Thyroid gland (tissue), 4 donors: ENCODE measurements at regions not wholly inside any gene's neighbourhood (a gene's known extent, or its start where the extent isn't known, plus 50 kb on each side); places are given as distances from the start of the nearest gene placed in this dataset.

Source experiments
- DNase-seq, 2 donors: peaks; one replicate each; pipeline ENCODE4 v3.0.0-alpha.2; 2019
- H3K27ac ChIP-seq, 3 donors: fragments of 200-600 bp; sonication (generic); 1 replicate in 2 of 3; 2 replicates in 1 of 3; pipeline ENCODE4 v1.5.1; 2016 to 2019; ENCODE audit warnings: mild to moderate bottlenecking in 1 of 3, moderate library complexity in 1 of 3
- H3K27me3 ChIP-seq: fragments of 200-600 bp; sonication (generic); one replicate; pipeline ENCODE4 v1.5.1; 2019
- H3K36me3 ChIP-seq, 2 donors: fragments of 200-600 bp; sonication (generic); one replicate each; pipeline ENCODE4 v1.5.1; 2016 to 2019
- H3K4me1 ChIP-seq, 2 donors: fragments of 200-600 bp; sonication (generic); one replicate each; pipeline ENCODE4 v1.5.1; 2017 to 2019
- H3K4me3 ChIP-seq, 3 donors: fragments of 200-600 bp; sonication (generic); replicated peaks in 1 of 3; 1 replicate in 2 of 3; 2 replicates in 1 of 3; pipeline ENCODE4 v1.5.1; 2016; ENCODE audit warnings: mild to moderate bottlenecking in 1 of 3
- H3K9me3 ChIP-seq: fragments of 200-600 bp; sonication (generic); one replicate; pipeline ENCODE4 v1.5.1; 2017
- POLR2A ChIP-seq, 2 donors: fragments of 450-650 bp; IDR thresholded peaks; one replicate each; pipeline ENCODE4 v1.6.1; 2017; ENCODE audit warnings: antibody characterized with exemption in 2 of 2, mild to moderate bottlenecking in 2 of 2, moderate library complexity in 1 of 2
- WGBS, 2 donors: methylation state at CpG; one replicate each; pipeline ENCODE4 v1.1.5; 2017; 5-methylcytosine and 5-hydroxymethylcytosine counted together
- intact Hi-C: fragments of 100-400 bp; cut with DNase I; formaldehyde crosslinking; loops from one replicate; pipeline ENCODE4 v1.15.1; 2023
- TF ChIP-seq, protein P1 (sequence below), 6 experiments: fragments of 200-600 bp in 3 of 6; fragments of 450-650 bp in 3 of 6; sonication (generic) in 3 of 6; IDR thresholded peaks; one replicate each; pipeline ENCODE4 v1.5.1; 2016 to 2019; ENCODE audit warnings: antibody characterized with exemption in 6 of 6, mild to moderate bottlenecking in 2 of 6, inconsistent platforms in 1 of 6, moderate library complexity in 1 of 6

DNA sequence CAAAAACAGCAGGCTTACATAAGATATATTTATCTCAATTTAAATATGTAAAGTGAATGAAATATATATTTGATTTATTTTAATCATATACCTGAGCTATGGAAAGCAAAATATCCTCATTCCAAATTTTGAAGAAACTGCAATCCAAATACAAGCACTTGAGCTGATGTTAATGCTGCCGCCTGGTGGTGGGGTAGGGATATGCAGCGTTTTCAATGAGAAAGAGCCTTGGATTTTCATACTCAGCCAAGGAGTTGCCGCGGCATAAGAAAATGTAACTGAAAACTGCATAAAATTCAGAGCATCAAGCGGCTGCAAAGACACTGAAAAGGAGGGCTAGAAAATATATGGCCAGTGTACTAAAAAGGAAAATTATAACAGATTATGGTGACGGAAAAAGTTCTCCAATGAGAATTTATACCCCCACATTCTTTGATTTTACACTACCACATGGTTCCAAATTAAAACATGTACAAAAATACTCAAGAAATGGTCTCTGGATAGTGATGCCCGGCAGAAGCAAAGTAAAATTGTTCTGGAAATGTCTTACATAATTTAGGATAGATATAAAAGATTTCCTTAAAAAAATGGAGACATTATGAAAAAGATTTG lies 660.3 kb upstream of the PITX2 start:
- Histone ChIP-seq H3K4me3 (no peak overlapping the region), H3K27me3 (no peaks in the 10 kb centered on the region), H3K9me3 (no peaks in the 10 kb centered on the region), H3K36me3 (no peaks in the 10 kb centered on the region), H3K4me1 (no peaks in the 10 kb centered on the region), H3K27ac (no peak overlapping the region)
- intact Hi-C loops = no loop called here
- peak; percentile 44 to 52 for DNase-seq
- WGBS, 2 donors = 27 to 31% methylated on average over 7 of the region's 7 CpGs
- TF ChIP-seq POLR2A (IDR thresholded peaks at IDR 0.05) = no peak
- TF ChIP-seq, protein P1, sequence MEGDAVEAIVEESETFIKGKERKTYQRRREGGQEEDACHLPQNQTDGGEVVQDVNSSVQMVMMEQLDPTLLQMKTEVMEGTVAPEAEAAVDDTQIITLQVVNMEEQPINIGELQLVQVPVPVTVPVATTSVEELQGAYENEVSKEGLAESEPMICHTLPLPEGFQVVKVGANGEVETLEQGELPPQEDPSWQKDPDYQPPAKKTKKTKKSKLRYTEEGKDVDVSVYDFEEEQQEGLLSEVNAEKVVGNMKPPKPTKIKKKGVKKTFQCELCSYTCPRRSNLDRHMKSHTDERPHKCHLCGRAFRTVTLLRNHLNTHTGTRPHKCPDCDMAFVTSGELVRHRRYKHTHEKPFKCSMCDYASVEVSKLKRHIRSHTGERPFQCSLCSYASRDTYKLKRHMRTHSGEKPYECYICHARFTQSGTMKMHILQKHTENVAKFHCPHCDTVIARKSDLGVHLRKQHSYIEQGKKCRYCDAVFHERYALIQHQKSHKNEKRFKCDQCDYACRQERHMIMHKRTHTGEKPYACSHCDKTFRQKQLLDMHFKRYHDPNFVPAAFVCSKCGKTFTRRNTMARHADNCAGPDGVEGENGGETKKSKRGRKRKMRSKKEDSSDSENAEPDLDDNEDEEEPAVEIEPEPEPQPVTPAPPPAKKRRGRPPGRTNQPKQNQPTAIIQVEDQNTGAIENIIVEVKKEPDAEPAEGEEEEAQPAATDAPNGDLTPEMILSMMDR (IDR thresholded peaks at IDR 0.05) = peak; percentile 19 to 76 (median 52)

DNA sequence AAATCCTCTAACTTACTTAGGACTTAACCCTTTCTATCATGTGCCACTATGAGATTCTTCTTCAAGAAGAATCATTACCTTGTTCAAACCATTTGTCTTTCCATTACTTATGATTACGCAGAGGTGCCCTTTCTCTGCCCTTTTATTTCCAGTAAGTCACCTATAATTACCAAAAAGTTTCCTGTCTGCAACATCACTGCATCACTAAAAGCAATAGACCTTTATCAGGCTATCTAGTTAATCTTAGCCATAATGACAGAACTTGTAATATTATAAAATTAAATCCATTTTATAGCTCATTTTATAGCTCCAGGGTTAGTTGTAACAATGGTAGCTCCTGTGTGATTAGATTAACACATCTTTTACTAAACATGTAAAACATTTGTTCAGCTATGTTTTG lies 673.6 kb upstream of the PITX2 start:
- Histone ChIP-seq H3K4me3 (no peak overlapping the region), H3K36me3 (no peaks in the 10 kb centered on the region), H3K4me1 (no peaks in the 10 kb centered on the region), H3K27me3 (no peaks in the 10 kb centered on the region), H3K27ac (no peak overlapping the region), H3K9me3 (no peaks in the 10 kb centered on the region)
- intact Hi-C loops = no loop called here
- no peak for TF ChIP-seq POLR2A (IDR thresholded peaks at IDR 0.05)
- TF ChIP-seq, protein P1 (IDR thresholded peaks at IDR 0.05) = no peak
- no peak for DNase-seq
- WGBS, 2 donors = 91 to 100% methylated on average over 1 of the region's 1 CpG

DNA sequence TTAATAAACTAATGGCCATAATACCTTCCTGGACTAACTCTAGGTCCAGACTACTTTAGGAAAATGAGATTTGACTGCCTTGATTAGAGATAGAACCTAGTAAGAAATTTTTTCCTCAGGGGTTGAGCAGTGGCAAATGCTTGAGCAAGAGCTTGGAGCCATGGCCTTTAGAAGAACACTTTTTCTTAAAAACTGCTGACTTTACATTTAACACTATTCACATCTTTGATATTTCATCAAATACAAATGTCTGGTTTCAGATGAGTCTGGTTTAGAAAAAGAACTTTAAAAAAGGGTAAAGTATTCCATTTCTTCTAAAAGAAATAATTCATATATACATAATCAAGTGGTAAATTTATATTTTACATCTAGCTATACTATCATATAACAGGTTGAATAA lies 680.9 kb upstream of the PITX2 start:
- Histone ChIP-seq H3K36me3 (no peaks in the 10 kb centered on the region), H3K27me3 (no peaks in the 10 kb centered on the region), H3K4me1 (no peaks in the 10 kb centered on the region), H3K4me3 (no peak overlapping the region), H3K9me3 (no peaks in the 10 kb centered on the region), H3K27ac (no peak overlapping the region)
- TF ChIP-seq, protein P1 (IDR thresholded peaks at IDR 0.05) = no peak
- TF ChIP-seq POLR2A (IDR thresholded peaks at IDR 0.05) = no peak
- intact Hi-C loops = no loop called here
- no peak for DNase-seq

DNA sequence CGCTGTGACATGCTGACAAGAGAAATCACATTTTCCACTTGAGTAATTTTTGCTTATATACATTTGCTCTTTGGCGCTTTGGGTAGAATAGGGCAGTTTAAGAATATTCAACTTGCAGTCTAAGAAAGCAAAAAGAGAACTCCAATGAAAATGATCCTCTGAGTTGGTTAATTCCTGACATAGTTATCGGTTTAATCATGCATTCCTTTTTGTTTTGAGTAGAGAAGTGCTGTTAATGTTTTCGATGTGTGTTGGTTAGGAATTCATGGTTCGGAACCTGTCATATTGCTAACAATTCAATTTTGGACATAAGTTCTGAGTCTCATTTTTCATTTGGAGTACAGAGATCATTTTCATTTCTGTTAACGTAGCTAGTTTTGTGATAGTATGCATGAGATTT lies 700.6 kb upstream of the PITX2 start:
- TF ChIP-seq POLR2A (IDR thresholded peaks at IDR 0.05) = no peak
- TF ChIP-seq, protein P1 (IDR thresholded peaks at IDR 0.05) = no peak
- intact Hi-C loops = no loop called here
- H3K4me3 ChIP-seq = no peak overlapping the region

DNA sequence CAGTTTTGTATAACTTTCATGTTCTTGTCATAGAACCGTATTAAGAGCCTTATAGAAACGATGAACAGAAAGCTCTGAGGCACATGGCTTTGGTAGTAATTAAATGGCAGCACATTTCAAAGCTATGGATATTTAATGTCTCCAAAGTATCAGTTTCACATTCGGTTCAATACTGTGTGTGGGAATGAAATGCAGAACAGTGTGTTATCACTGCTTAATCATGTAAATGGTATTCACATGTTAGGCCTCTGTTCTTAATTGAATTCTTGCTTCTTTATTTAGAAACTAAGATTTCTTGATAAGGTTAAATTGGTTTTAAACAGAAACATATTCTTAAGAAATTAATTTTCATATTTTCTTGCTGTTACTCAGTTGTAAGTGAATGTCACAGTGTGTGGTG lies 701.0 kb upstream of the PITX2 start:
- Histone ChIP-seq H3K9me3 (no peaks in the 10 kb centered on the region), H3K36me3 (no peaks in the 10 kb centered on the region), H3K4me3 (no peak overlapping the region), H3K4me1 (peaks cover 3 to 10% of the 10 kb centered on the region in 2 donors), H3K27me3 (no peaks in the 10 kb centered on the region), H3K27ac (peak overlapping the region in 1 of 3 donors; percentile 41)
- intact Hi-C loops = no loop called here
- no peak for DNase-seq
- TF ChIP-seq POLR2A (IDR thresholded peaks at IDR 0.05) = no peak
- TF ChIP-seq, protein P1 (IDR thresholded peaks at IDR 0.05) = no peak
- 72 to 76% methylated on average over 3 of the region's 3 CpGs for WGBS, 2 donors

More for the DNA sequence above, 700.6 kb upstream of the PITX2 start:
- Histone ChIP-seq H3K36me3 (no peaks in the 10 kb centered on the region), H3K27me3 (no peaks in the 10 kb centered on the region), H3K4me1 (peaks cover 3 to 10% of the 10 kb centered on the region in 2 donors), H3K9me3 (no peaks in the 10 kb centered on the region), H3K27ac (peak overlapping the region in 1 of 3 donors; percentile 41)
- no peak for DNase-seq
- WGBS, 2 donors = 36 to 48% methylated on average over 6 of the region's 6 CpGs
